ENCODE measurements at regions not wholly inside any gene's neighbourhood (a gene's known extent, or its start where the extent isn't known, plus 50 kb on each side); places are given as distances from the start of the nearest gene placed in this dataset.

- Histone ChIP-seq H3K79me2 (ENCODE audit: insufficient read depth, low read length) (no peaks in the 10 kb centered on the region), H2BK20ac (ENCODE audit: low read depth, low read length, poor library complexity, severe bottlenecking) (no peak overlapping the region), H3K4me2 (ENCODE audit: insufficient read depth, insufficient read length, low read length) (no peak overlapping the region), H4K8ac (replicated peaks; ENCODE audit: insufficient read length, low read depth, low read length) (no peak overlapping the region), H2BK5ac (ENCODE audit: insufficient read length, low read length) (no peak overlapping the region), H3K14ac (ENCODE audit: insufficient read depth, low read length) (no peak overlapping the region), H3K23ac (ENCODE audit: insufficient read length, low read depth, low read length) (no peak overlapping the region), H3K9me3 (ENCODE audit: control insufficient read depth, low read depth, low read length) (no peaks in the 10 kb centered on the region), H2AFZ (ENCODE audit: low read length) (no peak overlapping the region), H2BK12ac (ENCODE audit: insufficient read length, low read depth, low read length) (no peak overlapping the region), H4K5ac (ENCODE audit: insufficient read length, low read depth, low read length) (no peak overlapping the region), H2AK5ac (ENCODE audit: insufficient read length, low read length) (no peak overlapping the region), H3K4me1 (ENCODE audit: insufficient read depth, low read length) (no peaks in the 10 kb centered on the region; the same call in 1 of the 2 replicates), H3K18ac (ENCODE audit: insufficient read length, low read depth, low read length) (no peak overlapping the region), H3K27me3 (ENCODE audit: insufficient read depth, low read length) (no peaks in the 10 kb centered on the region), H2BK15ac (ENCODE audit: low read depth, low read length) (no peak overlapping the region), H3K79me1 (ENCODE audit: insufficient read depth, low read depth, low read length, poor library complexity, severe bottlenecking) (no peaks in the 10 kb centered on the region), H2BK120ac (ENCODE audit: low read depth, low read length, poor library complexity, severe bottlenecking) (no peak overlapping the region), H4K91ac (ENCODE audit: insufficient read length, low read depth, low read length) (no peak overlapping the region), H3T11ph (ENCODE audit: low read length) (no peak overlapping the region), H3K23me2 (ENCODE audit: insufficient read length, low read depth, low read length, poor library complexity, severe bottlenecking) (no peaks in the 10 kb centered on the region), H3K27ac (ENCODE audit: insufficient read length, low read depth, low read length) (no peak overlapping the region), H4K20me1 (ENCODE audit: control insufficient read depth, insufficient read depth, insufficient read length) (no peaks in the 10 kb centered on the region), H3K9ac (ENCODE audit: extremely low read depth, insufficient read length, low read length) (no peak overlapping the region), H3K4ac (ENCODE audit: low read depth, low read length) (no peak overlapping the region), H3K56ac (ENCODE audit: insufficient read length, low read depth, low read length) (no peak overlapping the region)
- TF ChIP-seq CTCF (conservative IDR thresholded peaks at IDR 0.05), result no peak
- Mint-ChIP-seq H3K4me3 (no peak overlapping the region), H3K9me3 (no peaks in the 10 kb centered on the region), H3K27ac (no peak overlapping the region), H3K27me3 (ENCODE audit: low read depth) (no peaks in the 10 kb centered on the region), H3K36me3 (ENCODE audit: insufficient read depth in 1 of 3, low read depth in 3 of 3) (no peaks in the 10 kb centered on the region), H3K4me1 (peaks cover 21 to 31% of the 10 kb centered on the region in 2 experiments)
- no peak for DNase-seq
- WGBS (ENCODE audit: extremely low coverage, insufficient read length, low lambda C conversion rate), result no CpG with 5 or more reads among the region's 2 CpGs
Measured at GRCh38 chr12:89951694-89952060, 243.0 kb upstream of the ATP2B1 start.

Data from H9 (cell line).